MCF 10A (cell line): ENCODE measurements at regions not wholly inside any gene's neighbourhood (a gene's known extent, or its start where the extent isn't known, plus 50 kb on each side); places are given as distances from the start of the nearest gene placed in this dataset.

Experiments used
- BruUV-seq: library from RNA; stranded (reverse); fragments of 400-500 nt; replicated peaks from 2 replicates; lab custom pipeline; 2021; lab: Mats Ljungman, UMichigan
- CTCF ChIA-PET: fragments of 300-600 bp; sonication (Branson Sonifier 250); formaldehyde crosslinking; extraction: SDS; loops from one replicate; lab custom pipeline; 2021; ENCODE audit warnings: antibody characterized with exemption, inconsistent platforms; lab: Yijun Ruan, JAX
- POLR2A ChIA-PET: fragments of 300-600, 350-650 bp; sonication (Branson Sonifier 250); formaldehyde crosslinking; extraction: SDS; loops from one replicate; lab custom pipeline; 2020; ENCODE audit warnings: antibody characterized with exemption, inconsistent platforms; lab: Yijun Ruan, JAX
- DNase-seq: peaks from one replicate; pipeline ENCODE4 v3.0.0-alpha.2; 2018; ENCODE audit not compliant: unreplicated experiment
- H3K27ac Mint-ChIP-seq: one replicate; pipeline ENCODE4 v1.8.0; 2022; ENCODE audit warnings: mild to moderate bottlenecking, low read depth, mixed read lengths; ENCODE audit not compliant: unreplicated experiment
- H3K27me3 Mint-ChIP-seq: one replicate; pipeline ENCODE4 v1.8.0; 2022; ENCODE audit warnings: mixed read lengths; ENCODE audit not compliant: insufficient read depth, unreplicated experiment
- H3K36me3 Mint-ChIP-seq: one replicate; pipeline ENCODE4 v1.8.0; 2022; ENCODE audit warnings: mild to moderate bottlenecking, moderate library complexity, mixed read lengths; ENCODE audit not compliant: insufficient read depth, unreplicated experiment
- H3K4me1 Mint-ChIP-seq: one replicate; pipeline ENCODE4 v1.8.0; 2022; ENCODE audit warnings: mixed read lengths; ENCODE audit not compliant: insufficient read depth, unreplicated experiment
- H3K4me3 Mint-ChIP-seq: one replicate; pipeline ENCODE4 v1.8.0; 2022; ENCODE audit warnings: mild to moderate bottlenecking, moderate library complexity, mixed read lengths; ENCODE audit not compliant: unreplicated experiment
- H3K9me3 Mint-ChIP-seq: one replicate; pipeline ENCODE4 v1.8.0; 2022; ENCODE audit warnings: mixed read lengths; ENCODE audit not compliant: unreplicated experiment
- intact Hi-C: fragments of 100-400 bp; cut with micrococcal nuclease; formaldehyde crosslinking; loops from 2 replicates; pipeline ENCODE4 v1.14.1; 2022
- TF ChIP-seq, protein P1 (sequence below): fragments of 200-600 bp; IDR thresholded peaks from one replicate; pipeline ENCODE4 v1.8.0; 2022; ENCODE audit warnings: antibody characterized with exemption, mild to moderate bottlenecking; ENCODE audit not compliant: unreplicated experiment

DNA sequence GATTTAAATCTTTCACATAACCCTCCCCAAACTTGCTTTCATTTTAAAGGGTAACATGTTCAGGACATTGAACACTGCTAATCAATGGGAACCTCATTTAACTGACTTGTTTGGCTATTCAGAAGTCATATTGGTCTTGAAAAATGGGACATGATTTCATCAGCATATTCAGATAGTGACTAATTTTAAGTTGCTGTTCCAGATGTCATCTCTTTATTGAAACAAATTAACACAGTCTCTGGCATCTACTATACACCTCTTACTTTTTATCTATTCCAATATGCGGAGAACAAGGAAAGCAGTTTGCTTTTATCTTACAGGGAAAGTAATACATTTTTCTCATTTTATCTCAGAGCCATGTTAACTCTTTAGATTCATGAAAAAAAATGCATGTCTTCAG lies 310.1 kb downstream of the S1PR1 start:
- no peak overlapping the region for H3K4me3 Mint-ChIP-seq
- no peaks in the 10 kb centered on the region for H3K9me3 Mint-ChIP-seq
- no peaks in the 10 kb centered on the region for H3K36me3 Mint-ChIP-seq
- H3K27me3 Mint-ChIP-seq = peaks cover 19% of the 10 kb centered on the region
- no peaks in the 10 kb centered on the region for H3K4me1 Mint-ChIP-seq
- POLR2A ChIA-PET = no interaction called here
- CTCF ChIA-PET = no interaction called here
- no peak for DNase-seq
- H3K27ac Mint-ChIP-seq = no peak overlapping the region
- TF ChIP-seq, protein P1, sequence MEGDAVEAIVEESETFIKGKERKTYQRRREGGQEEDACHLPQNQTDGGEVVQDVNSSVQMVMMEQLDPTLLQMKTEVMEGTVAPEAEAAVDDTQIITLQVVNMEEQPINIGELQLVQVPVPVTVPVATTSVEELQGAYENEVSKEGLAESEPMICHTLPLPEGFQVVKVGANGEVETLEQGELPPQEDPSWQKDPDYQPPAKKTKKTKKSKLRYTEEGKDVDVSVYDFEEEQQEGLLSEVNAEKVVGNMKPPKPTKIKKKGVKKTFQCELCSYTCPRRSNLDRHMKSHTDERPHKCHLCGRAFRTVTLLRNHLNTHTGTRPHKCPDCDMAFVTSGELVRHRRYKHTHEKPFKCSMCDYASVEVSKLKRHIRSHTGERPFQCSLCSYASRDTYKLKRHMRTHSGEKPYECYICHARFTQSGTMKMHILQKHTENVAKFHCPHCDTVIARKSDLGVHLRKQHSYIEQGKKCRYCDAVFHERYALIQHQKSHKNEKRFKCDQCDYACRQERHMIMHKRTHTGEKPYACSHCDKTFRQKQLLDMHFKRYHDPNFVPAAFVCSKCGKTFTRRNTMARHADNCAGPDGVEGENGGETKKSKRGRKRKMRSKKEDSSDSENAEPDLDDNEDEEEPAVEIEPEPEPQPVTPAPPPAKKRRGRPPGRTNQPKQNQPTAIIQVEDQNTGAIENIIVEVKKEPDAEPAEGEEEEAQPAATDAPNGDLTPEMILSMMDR = no peak
- intact Hi-C loops = no loop called here
- BruUV-seq = no TSS peak

DNA sequence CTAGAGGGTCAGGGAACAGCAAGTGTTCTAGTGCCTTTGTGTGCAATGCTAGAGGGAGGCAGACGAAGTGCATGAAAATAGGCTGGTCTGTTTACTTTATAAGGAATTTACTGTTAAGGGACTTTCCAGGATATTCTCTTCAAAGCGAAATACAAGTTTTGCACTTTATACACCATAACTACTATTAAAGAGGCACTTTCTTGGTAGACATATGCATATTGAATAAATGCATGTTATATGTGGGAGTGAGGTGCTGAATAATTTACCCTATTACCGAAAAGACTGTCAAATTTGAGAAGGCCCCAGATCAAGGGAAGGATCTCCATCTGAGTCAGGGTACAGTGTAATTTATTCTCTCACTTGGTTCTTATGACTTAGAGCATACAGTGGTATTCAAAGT lies 310.5 kb downstream of the S1PR1 start:
- ChIA-PET CTCF (no interaction called here), POLR2A (no interaction called here)
- DNase-seq = no peak
- BruUV-seq = no TSS peak
- H3K4me1 Mint-ChIP-seq = no peaks in the 10 kb centered on the region
- TF ChIP-seq, protein P1 = no peak
- H3K36me3 Mint-ChIP-seq = no peaks in the 10 kb centered on the region
- intact Hi-C loops = no loop called here
- peaks cover 17% of the 10 kb centered on the region for H3K27me3 Mint-ChIP-seq
- H3K27ac Mint-ChIP-seq = no peak overlapping the region
- H3K4me3 Mint-ChIP-seq = no peak overlapping the region
- no peaks in the 10 kb centered on the region for H3K9me3 Mint-ChIP-seq

DNA sequence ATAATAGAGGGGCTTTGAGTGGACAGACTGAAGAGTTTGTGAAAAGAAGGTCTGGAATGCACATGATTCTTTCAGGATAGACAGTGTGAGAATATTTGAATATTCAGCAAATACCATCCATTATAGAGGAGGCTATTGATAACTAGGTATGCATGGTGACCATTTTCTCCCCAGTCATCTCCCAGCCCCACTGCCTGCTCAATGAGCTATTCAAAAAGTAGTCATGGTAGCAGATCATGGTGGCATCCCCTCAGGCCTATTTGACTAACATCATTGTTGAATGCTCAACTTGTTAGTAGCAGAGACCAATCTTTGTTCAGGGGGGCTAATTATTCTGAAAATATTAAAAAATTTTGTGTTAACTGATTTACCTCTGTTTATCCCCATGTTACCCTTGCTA lies 311.6 kb downstream of the S1PR1 start:
- no peaks in the 10 kb centered on the region for H3K9me3 Mint-ChIP-seq
- no peak overlapping the region for H3K4me3 Mint-ChIP-seq
- CTCF ChIA-PET = no interaction called here
- no peaks in the 10 kb centered on the region for H3K4me1 Mint-ChIP-seq
- intact Hi-C loops = no loop called here
- DNase-seq = no peak
- no peaks in the 10 kb centered on the region for H3K36me3 Mint-ChIP-seq
- H3K27ac Mint-ChIP-seq = no peak overlapping the region
- TF ChIP-seq, protein P1 = no peak
- POLR2A ChIA-PET = interaction anchor here (0.6 kb wide), 1 partner anchor 441 kb away, joined by 4 read pairs; no protein-coding TSS in a partner anchor
- no TSS peak for BruUV-seq
- H3K27me3 Mint-ChIP-seq = peaks cover 7% of the 10 kb centered on the region

DNA sequence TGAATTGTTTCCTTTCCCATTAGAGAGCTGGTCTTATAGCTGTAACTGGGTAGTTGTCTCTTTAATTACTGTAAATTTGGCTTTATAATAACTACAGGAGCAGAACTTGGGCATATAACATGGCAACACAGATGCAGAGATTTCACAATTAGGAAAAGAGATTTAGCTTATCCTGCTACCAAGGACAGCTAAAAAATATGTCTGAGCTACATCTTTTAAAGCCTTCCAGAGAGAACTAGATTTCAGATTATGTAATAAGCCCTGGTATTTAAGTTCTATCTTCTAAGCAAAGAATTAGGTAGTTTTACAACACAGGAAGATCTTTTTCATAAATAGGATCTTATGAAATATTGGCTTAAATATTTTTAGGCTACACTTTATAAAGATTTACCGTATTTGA lies 313.8 kb downstream of the S1PR1 start:
- CTCF ChIA-PET = interaction anchor here (0.7 kb wide), 1 partner anchor 13 kb away, joined by 4 read pairs; no protein-coding TSS in a partner anchor
- no TSS peak for BruUV-seq

More for the DNA sequence above, 313.8 kb downstream of the S1PR1 start:
- H3K27ac Mint-ChIP-seq = no peak overlapping the region
- no peaks in the 10 kb centered on the region for H3K36me3 Mint-ChIP-seq
- intact Hi-C loops = no loop called here
- H3K27me3 Mint-ChIP-seq = no peaks in the 10 kb centered on the region
- TF ChIP-seq, protein P1 = no peak
- H3K4me3 Mint-ChIP-seq = no peak overlapping the region
- H3K4me1 Mint-ChIP-seq = no peaks in the 10 kb centered on the region
- no peaks in the 10 kb centered on the region for H3K9me3 Mint-ChIP-seq
- POLR2A ChIA-PET = no interaction called here
- no peak for DNase-seq
